GM19351 (cell line): ENCODE measurements at regions not wholly inside any gene's neighbourhood (a gene's known extent, or its start where the extent isn't known, plus 50 kb on each side); places are given as distances from the start of the nearest gene placed in this dataset.
"Not testable (repeated sequence)": the region's sequence is repeated elsewhere in the genome, so short reads cannot be mapped to it uniquely, and the experiment has no call there.

Experiments used
- ATAC-seq: cut with Tn5 transposase; IDR thresholded peaks from one replicate; pipeline ENCODE4 v1.9.1; 2021; ENCODE audit warnings: mild to moderate bottlenecking, moderate library complexity; ENCODE audit not compliant: unreplicated experiment

- no peak for ATAC-seq
Observed at GRCh38 chr9:26176628-26177027, 498.4 kb upstream of the TUSC1 start.

GRCh38 chr9:26175264-26175663 is 497.0 kb upstream of the TUSC1 start:
- ATAC-seq, result no peak

- ATAC-seq, result no peak
Observed at GRCh38 chr9:26172301-26172700, 494.1 kb upstream of the TUSC1 start.

DNA sequence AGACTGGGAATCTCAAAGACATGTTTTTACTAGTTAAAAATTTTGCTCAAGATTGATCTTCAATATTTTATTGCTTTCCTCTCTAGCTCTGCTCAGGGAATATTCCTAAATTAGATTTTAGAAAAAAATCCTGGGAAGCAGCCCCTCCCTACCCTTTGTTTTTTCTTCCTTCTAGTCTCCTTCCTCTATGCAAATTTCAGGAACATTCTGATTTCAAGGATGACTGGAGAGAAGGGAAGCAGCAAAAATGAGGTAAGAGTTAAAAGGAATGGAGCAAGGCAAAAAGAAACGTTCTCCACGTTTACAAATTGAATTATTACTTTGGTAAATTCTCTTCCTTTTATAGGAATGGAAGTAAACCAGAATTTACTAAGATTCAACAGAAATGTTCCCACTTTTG is 493.4 kb upstream of the TUSC1 start:
- ATAC-seq, result no peak

GRCh38 chr9:26170190-26170589 is 491.9 kb upstream of the TUSC1 start:
- ATAC-seq, result no peak

- no peak for ATAC-seq
Observed at GRCh38 chr9:26169708-26170107, 491.5 kb upstream of the TUSC1 start.

DNA sequence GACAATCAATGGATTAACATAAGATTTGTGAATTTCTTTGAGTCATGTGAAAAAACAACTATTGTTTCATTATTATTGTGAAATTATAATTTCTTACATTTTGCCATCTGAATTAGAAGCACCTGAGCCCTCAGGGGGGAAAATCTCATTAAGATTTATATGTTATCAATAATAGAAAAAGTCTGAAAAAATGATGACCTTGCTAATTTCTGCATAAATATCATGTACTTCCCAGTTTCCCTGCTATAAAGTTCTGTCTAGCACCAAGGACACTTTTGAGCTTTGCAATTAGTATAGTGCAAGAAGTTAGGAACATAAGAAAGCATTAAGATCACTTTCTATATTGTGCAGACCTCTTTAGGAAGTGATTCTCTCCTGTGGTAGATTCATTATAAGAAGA is 488.3 kb upstream of the TUSC1 start:
- ATAC-seq, result no peak

DNA sequence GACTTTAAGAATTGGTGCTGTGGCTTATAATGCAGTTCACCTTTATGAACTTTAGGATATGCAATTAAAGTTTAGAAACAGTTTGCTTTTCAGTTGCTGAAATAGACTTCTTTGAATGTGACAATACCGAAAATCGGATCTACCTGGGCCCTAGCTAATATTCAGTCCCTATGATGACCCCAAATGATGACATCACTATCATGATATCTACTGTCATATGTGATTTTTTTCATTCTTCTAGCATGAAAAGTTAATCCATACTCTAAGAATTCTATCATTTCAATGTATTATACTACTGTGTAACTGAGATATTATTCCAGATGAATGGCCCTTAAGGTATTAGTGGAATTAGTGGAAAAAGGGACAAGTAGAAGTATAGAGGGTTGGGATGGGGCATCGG is 487.2 kb upstream of the TUSC1 start:
- ATAC-seq, result no peak

GRCh38 chr9:26163931-26164330 is 485.7 kb upstream of the TUSC1 start:
- no peak for ATAC-seq

- no peak for ATAC-seq
Observed at GRCh38 chr9:26159575-26160392, 481.5 kb upstream of the TUSC1 start.

DNA sequence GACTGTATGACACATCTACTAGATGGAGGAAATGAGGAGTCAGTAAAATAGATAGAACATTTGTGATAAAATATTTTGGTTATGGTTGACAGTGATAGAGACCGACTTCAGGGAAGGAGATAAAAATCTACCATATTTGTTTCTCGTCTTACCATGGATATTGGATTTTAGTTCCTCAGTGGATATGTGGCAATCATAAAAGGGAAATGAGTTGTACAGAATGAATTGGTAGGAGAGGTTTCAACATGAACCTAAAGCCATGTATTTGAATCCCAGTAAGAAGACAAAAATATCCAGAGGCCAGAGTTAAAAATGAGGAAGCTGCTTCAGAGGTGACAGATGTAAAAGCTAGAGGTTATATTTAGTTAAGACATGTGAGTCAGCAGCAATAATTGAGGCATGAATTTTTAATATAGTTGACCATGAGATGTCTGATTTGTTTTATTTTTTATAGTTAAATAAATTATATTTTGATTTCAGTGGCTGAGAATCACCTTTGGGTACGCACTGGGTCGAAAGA is 480.4 kb upstream of the TUSC1 start:
- no peak for ATAC-seq

GRCh38 chr9:26157411-26157810 is 479.2 kb upstream of the TUSC1 start:
- peak; percentile 68 for ATAC-seq

DNA sequence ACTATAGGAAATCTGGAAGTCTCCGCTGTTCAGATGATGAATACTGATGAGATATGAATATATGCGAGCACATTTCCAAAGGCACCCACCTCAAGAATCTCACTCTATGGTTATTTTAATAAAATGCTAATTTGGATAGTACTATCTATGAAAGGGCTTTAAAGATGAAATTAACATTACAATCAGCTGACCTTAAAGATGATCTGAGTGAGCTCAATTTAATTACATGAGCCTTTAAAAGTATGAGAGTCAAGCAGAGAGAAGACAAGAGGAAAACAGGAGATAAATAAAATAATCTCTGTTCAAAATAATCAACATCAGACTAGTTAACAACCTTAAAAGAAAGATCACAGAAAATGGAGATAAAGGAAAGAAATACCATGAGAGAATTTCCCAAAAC is 474.1 kb upstream of the TUSC1 start:
- no peak for ATAC-seq

DNA sequence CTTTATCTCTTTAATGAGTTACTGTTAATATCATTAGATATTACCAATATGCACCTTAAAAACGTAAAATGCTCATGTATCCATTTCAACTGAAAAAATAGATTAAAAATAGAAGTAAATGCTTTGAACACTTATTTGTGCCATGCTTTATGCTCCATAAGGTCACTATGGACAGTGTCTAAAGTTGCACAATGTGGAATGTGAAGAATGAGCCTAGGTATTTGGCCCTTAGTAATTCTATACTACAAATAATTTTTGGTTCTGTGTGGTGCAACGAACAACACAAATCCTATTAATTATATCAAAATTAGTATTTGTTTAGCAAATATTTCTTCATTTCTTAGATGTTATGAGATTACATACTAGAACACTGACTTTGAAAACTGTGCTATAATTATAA is 469.9 kb upstream of the TUSC1 start:
- ATAC-seq, result no peak

DNA sequence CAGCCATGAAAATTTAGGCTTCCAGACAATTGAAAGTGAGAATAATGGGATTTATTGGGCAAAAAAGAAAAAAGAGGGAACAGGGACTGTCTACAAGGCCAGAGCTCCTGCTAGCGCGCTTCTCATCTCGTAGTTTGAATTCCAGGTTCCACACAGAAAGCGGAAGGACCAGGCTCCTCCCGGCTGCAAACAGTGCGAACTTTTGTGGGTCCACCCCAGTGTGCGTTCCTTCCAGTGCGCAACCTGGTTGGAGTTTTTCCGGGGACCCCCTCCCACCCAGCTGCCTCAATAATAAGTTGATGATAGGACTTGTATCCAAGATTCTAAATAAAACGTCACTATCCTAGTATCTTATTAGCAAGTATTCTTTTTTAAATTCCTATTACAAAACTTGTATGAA is 467.7 kb upstream of the TUSC1 start:
- no peak for ATAC-seq

DNA sequence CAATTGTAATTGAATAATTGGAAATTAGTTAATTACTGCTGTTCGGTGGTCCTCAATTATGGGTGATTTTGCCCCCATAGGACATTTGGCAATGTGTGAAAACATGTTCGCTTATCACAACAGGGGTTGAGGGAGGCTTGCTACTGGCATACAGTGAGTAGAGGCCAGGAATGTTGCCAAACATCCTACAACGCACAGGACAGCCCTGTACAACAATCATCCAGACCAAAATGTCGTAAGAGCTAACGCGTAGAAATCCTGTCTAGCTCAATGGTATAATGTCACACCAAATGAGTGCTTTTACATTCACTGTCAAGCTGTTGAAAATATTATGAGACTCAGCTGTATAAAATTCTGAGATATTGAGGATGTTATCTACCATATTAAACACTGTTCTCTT is 464.4 kb upstream of the TUSC1 start:
- no peak for ATAC-seq

DNA sequence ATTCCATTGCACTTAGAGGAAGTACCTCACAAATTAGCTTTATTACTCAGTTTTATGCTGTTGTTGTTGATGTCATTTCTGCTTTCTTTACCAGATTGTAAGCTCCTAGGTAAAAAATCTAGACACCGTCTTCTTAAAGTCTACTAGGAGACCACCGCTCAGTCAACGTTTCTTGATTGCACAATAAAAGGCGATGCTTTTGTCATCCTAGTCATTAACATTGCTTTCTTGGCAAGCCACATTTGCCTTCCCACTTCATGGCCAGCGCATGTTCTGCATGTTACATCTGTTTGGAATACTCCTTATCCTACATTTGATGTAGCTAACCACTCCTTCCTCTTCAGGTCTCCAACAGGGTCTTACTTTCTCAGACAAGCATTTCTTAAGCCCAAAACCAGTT is 464.0 kb upstream of the TUSC1 start:
- no peak for ATAC-seq

DNA sequence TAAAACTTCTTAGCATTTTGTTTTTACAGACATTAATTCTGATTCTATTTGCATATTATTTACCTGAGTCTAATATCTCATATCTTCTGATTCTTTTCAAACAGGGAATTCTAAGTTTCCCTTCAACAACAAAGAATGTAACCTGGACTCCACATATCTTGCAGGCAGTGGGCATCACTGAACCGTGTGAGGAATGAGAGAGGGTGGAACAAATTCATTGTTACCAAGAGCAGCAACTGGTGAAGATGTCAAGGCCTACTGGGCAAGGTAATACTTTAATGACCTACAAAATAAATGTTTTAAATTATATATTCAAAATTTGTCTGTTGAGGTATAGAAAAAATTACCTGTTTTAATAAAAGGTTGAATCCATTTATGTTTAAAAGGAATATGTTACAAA is 455.3 kb upstream of the TUSC1 start:
- ATAC-seq, result no peak

GRCh38 chr9:26132746-26133312 is 454.6 kb upstream of the TUSC1 start:
- ATAC-seq, result no peak

DNA sequence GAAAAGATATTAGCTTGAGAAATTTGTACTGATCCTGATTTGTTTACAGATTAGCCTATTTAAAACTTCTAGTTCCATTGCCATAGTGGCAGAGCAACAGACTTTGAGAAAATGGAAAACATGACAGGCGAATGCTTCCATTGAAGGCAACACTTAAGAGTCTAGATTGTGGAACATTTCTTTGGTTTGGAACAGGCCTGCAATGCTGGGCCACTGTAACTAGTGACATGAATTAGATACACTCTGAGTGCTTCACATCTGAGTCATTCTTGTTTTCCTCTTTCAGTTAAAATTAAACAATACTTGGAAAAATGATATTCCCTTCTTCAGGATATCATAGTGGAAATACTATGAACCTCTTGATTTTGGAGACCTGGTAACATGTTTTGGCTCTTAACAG is 453.6 kb upstream of the TUSC1 start:
- no peak for ATAC-seq

DNA sequence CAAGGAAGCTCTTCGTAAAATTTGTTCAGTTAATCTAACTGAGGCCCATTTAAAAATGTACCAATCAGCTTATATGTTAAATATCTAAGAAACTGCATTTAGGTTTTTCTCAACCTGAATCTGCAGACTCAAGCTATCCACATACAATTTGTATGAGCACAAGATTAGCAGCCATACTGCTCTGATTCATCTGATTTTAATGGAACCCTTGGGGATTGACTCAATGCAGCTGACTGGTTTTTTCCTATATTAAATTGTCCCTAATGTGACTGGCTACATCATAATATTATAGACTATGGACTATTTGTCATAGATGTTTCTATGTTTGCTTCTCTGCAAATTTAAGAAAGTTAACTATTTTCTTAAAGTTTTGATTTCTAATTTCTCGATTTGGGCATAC is 451.0 kb upstream of the TUSC1 start:
- no peak for ATAC-seq

- ATAC-seq, result no peak
Observed at GRCh38 chr9:26125693-26126092, 447.4 kb upstream of the TUSC1 start.

DNA sequence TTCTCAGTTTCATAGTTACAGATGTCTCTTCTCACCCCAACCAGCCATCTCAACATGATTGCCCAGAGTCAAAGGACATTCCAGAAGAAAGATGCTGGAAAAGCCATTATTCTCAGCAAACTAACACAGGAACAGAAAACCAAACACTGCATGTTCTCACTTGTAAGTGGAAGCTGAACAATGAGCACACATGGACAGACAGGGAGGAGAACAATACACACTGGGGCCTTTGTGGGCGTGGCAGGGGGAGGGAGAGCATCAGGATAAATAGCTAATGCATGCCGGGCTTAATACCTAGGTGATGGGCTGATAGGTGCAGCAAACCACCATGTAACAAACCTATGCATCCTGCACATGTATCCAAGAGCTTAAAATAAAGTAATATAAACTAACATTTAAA is 437.8 kb upstream of the TUSC1 start:
- not testable (repeated sequence) for ATAC-seq
